Psoas muscle (tissue), 7 donors: ENCODE measurements at regions not wholly inside any gene's neighbourhood (a gene's known extent, or its start where the extent isn't known, plus 50 kb on each side); places are given as distances from the start of the nearest gene placed in this dataset.

Experiments
- ATAC-seq, 4 donors: fragments of 200-7000 bp; cut with Tn5 transposase; one replicate each; pipeline ENCODE4 v1.9.1; 2020; ENCODE audit warnings: moderate library complexity in 3 of 4, mild to moderate bottlenecking in 2 of 4
- DNase-seq, 2 donors: peaks; one replicate each; pipeline ENCODE4 v3.0.0-alpha.2; 2020
- H3K27ac ChIP-seq: fragments of 200-600 bp; one replicate; pipeline ENCODE4 v1.8.0; 2022
- H3K27me3 ChIP-seq, 3 donors: fragments of 200-600 bp in 1 of 3; one replicate each; pipeline versions ENCODE4 v1.6.1 to v1.8.0; 2013 to 2022; ENCODE audit warnings: low read length in 2 of 3, mild to moderate bottlenecking in 2 of 3, moderate library complexity in 1 of 3; ENCODE audit not compliant: insufficient read depth in 3 of 3
- H3K36me3 ChIP-seq, 2 donors: fragments of 200-600 bp in 1 of 2; one replicate each; pipeline versions ENCODE4 v1.6.1 to v1.8.0; 2013 to 2022; ENCODE audit warnings: low read depth in 1 of 2, mild to moderate bottlenecking in 1 of 2, moderate library complexity in 1 of 2; ENCODE audit not compliant: insufficient read depth in 1 of 2
- H3K4me1 ChIP-seq: fragments of 200-600 bp; one replicate; pipeline ENCODE4 v1.8.0; 2022
- H3K4me3 ChIP-seq: fragments of 200-600 bp; one replicate; pipeline ENCODE4 v1.8.0; 2022; ENCODE audit warnings: mild to moderate bottlenecking
- H3K9me3 ChIP-seq: fragments of 200-600 bp; one replicate; pipeline ENCODE4 v1.8.0; 2022
- CTCF ChIP-seq: fragments of 200-600 bp; IDR thresholded peaks from one replicate; pipeline ENCODE4 v1.8.0; 2022; ENCODE audit warnings: antibody characterized with exemption
- WGBS, 3 donors: extraction: QIAGEN DNeasy Blood & Tissue Kit; methylation state at CpG; one replicate each; pipeline versions ENCODE4 v1.1.6 to v1.1.7; 2013; 5-methylcytosine and 5-hydroxymethylcytosine counted together
- intact Hi-C, 2 donors: fragments of 100-400 bp; cut with DNase I; formaldehyde crosslinking; loops; one replicate each; pipeline versions ENCODE4 v1.11.0 to v1.14.2; 2022
- donor health status: healthy with polysubstance abuse.
- donor health status: DM: no; HTN: no; CAD: no; lungs with moderate emphysema.
- donor health status: Bipolar disorder and iron deficiency.
- donor health status: healthy.
- donor health status: DM: yes; HTN: yes; CAD: no.
- donor health status: DM: no; HTN: no; CAD: no.
- donor health status: DM: yes; HTN: yes; CAD: no.

GRCh38 chr2:18395555-18395954, 164.9 kb downstream of the RDH14 start:
- no peaks in the 10 kb centered on the region for H3K4me1 ChIP-seq
- DNase-seq (no peak), ATAC-seq (no peak)
- no peaks in the 10 kb centered on the region for H3K9me3 ChIP-seq
- no peak for TF ChIP-seq CTCF
- H3K36me3 ChIP-seq: no peaks in the 10 kb centered on the region
- H3K27me3 ChIP-seq: no peaks in the 10 kb centered on the region
- 73 to 85% (median 80%) methylated on average over 5 of the region's 5 CpGs for WGBS, 3 donors
- intact Hi-C loops: no loop called here
- H3K4me3 ChIP-seq: no peak overlapping the region
- no peak overlapping the region for H3K27ac ChIP-seq

- H3K36me3 ChIP-seq: no peaks in the 10 kb centered on the region
- 52 to 58% (median 56%) methylated on average over 15 of the region's 15 CpGs for WGBS, 3 donors
- no peak overlapping the region for H3K4me3 ChIP-seq
- ATAC-seq (peak; percentile 86 to 97 (median 90)), DNase-seq (peak; percentile 61 to 80)
- peaks cover 3% of the 10 kb centered on the region for H3K4me1 ChIP-seq
- peak; percentile 97 for TF ChIP-seq CTCF
- no peak overlapping the region for H3K27ac ChIP-seq
- no peaks in the 10 kb centered on the region for H3K9me3 ChIP-seq
- H3K27me3 ChIP-seq: no peaks in the 10 kb centered on the region
- intact Hi-C loops: loop anchor here (2.0 to 10.0 kb wide), 3 partner anchors 975 to 1477 kb away; no protein-coding TSS in a partner anchor
These were observed 172.8 kb downstream of the RDH14 start for GRCh38 chr2:18387441-18388206.

GRCh38 chr2:18384242-18384641, 176.2 kb downstream of the RDH14 start:
- no peak for TF ChIP-seq CTCF
- H3K4me1 ChIP-seq: peaks cover 3% of the 10 kb centered on the region
- intact Hi-C loops: loop anchor here in 1 of 2 donors (10.0 kb wide), 1 partner anchor 1481 kb away; no protein-coding TSS in a partner anchor
- no peak for ATAC-seq
- no peaks in the 10 kb centered on the region for H3K27me3 ChIP-seq
- H3K9me3 ChIP-seq: no peaks in the 10 kb centered on the region
- DNase-seq: no peak
- no peak overlapping the region for H3K4me3 ChIP-seq
- no peak overlapping the region for H3K27ac ChIP-seq
- no peaks in the 10 kb centered on the region for H3K36me3 ChIP-seq
- 75 to 95% (median 92%) methylated on average over 1 of the region's 1 CpG for WGBS, 3 donors

- Histone ChIP-seq H3K27me3 (no peaks in the 10 kb centered on the region), H3K4me1 (no peaks in the 10 kb centered on the region), H3K27ac (no peak overlapping the region), H3K9me3 (no peaks in the 10 kb centered on the region), H3K36me3 (no peaks in the 10 kb centered on the region), H3K4me3 (no peak overlapping the region)
- intact Hi-C loops: loop anchor here in 1 of 2 donors (10.0 kb wide), 1 partner anchor 1483 kb away; no protein-coding TSS in a partner anchor
- TF ChIP-seq CTCF: no peak
- ATAC-seq (no peak), DNase-seq (no peak)
These were observed 179.1 kb downstream of the RDH14 start for GRCh38 chr2:18381386-18381785.
